ENCODE measurements at regions not wholly inside any gene's neighbourhood (a gene's known extent, or its start where the extent isn't known, plus 50 kb on each side); places are given as distances from the start of the nearest gene placed in this dataset.

GRCh38 chr1:239617259-239617658, 230.9 kb downstream of the CHRM3 start:
- TF ChIP-seq CTCF (IDR thresholded peaks at IDR 0.05), result no peak
- TF ChIP-seq EP300 (IDR thresholded peaks at IDR 0.05), result no peak
- no peak for TF ChIP-seq POLR2A (IDR thresholded peaks at IDR 0.05)

Measured in stomach (tissue), 4 donors.